ENCODE measurements at regions not wholly inside any gene's neighbourhood (a gene's known extent, or its start where the extent isn't known, plus 50 kb on each side); places are given as distances from the start of the nearest gene placed in this dataset.
A peak's percentile ranks its signal among the peaks of the same experiment; 100 is the strongest.

DNA sequence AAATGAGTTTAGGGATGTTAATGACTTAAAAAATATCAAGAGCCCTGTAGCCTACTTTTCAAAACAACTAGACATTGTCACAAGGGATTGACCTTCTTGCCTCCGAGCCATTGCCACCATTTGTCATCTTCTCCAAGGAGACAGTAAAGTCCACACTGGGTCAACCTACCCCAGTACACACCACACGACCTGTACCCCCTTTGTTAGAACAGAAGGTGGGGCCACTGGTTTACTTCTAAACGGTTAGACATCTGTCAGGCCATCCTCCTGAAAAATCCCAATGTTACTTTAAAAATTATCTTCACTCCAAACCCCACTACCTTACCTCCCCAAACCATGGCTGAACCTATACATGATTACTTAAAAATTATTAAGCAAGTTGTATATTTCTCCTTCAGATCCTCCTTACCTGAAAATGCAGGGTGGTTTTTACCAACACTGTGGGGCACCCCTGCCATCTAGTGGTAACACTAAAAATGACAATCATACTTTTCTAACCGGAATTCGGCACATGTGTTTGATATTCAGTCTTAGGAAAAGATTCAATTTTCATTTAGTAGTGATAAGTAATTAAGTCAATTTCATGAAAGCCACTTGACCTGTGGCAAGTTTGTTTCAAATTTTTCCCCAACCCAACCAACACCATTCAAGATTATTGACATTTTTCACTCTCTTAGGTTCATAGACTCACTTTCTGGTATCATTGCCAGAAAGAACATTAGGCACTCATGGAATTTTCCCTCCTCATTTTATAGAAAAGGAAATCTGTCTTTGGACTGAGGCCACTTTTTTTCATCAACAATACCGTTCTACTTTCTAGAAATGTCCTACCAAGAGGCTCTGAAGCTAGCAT, 265.3 kb upstream of the PKDCC start:
- Histone ChIP-seq H3K4me3 (no peak overlapping the region), H3K36me3 (no peaks in the 10 kb centered on the region), H3K27ac (no peak overlapping the region), H3K4me1 (peaks cover 1 to 20% (median 13%) of the 10 kb centered on the region in 10 experiments; a peak in 15 of 20 replicates), H3K9ac (no peak overlapping the region), H3K27me3 (no peaks in the 10 kb centered on the region), H3K9me3 (replicated peaks in 1 of 11) (no peaks in the 10 kb centered on the region), H3K4me2 (no peak overlapping the region), H4K20me1 (no peaks in the 10 kb centered on the region)
- no peak for TF ChIP-seq Cebpa-rat (IDR thresholded peaks at IDR 0.05)

DNA sequence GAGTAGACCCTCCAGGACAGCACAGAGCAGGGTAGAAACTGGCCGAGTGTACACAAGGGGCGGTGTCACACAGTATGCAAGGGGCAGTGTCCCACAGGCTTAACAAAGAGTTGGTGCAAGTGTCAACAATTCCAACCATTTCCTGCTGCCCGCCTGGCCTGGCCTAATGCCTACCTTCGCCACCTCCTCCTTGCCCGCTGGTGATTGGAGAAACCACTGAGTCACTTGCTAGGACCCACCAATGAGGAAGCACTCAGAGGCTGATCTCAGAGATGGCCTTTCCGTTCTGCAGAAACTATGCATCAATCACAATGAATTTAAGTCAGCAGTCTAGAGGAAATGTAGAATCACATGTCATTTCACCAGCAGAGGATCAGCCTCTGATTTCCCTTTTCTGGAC, 263.3 kb upstream of the PKDCC start:
- Histone ChIP-seq H3K9ac (no peak overlapping the region), H3K36me3 (no peaks in the 10 kb centered on the region), H3K9me3 (replicated peaks in 1 of 11) (no peaks in the 10 kb centered on the region), H3K4me3 (no peak overlapping the region), H3K27ac (no peak overlapping the region), H3K4me2 (peak overlapping the region in 4 of 11 experiments; percentile 5 to 40 (median 35); a peak in 5 of 22 replicates), H3K4me1 (peaks cover 0 to 20% (median 13%) of the 10 kb centered on the region in 10 experiments; a peak in 15 of 20 replicates), H4K20me1 (no peaks in the 10 kb centered on the region), H3K27me3 (no peaks in the 10 kb centered on the region)
- TF ChIP-seq Cebpa-rat (IDR thresholded peaks at IDR 0.05) = no peak

DNA sequence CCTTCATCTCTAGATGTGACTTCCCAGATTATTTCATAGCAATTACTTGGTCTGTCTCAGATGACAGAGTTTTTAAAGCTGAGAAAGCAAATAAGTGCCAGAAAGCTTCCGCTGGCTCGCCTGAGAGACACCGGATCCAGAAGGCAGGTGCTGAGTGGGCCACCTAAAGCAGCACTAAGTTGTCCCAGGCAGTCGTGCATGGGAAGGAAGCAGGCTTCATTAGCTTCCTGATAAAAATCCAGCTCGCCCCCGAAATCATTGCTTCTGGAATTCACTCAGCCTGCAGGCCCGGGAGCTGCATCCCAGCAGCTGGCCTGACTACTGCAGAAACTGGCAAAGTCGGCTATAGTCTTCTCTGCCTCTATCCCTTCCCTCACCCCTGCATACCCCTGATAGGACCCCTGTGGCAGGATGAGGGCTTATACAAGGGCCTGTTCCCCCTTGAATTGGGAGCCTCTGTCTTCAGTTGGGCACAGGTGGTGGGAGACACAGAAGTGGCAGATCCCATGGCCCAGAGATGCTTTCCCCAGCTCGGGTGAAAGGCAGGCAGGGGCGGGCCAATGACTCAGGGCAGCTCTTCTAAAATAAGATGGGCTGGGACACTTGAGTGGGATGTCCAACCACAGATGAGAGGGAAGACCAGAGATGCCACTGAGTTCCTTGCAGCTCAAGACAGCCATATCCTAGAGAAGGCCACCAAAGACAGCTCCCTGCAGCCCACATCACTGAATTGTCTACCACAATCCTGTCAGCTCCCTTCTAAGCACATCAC, 262.4 kb upstream of the PKDCC start:
- no peaks in the 10 kb centered on the region for H3K27me3 ChIP-seq
- H3K27ac ChIP-seq = no peak overlapping the region
- no peak overlapping the region for H3K4me2 ChIP-seq
- no peak overlapping the region for H3K4me3 ChIP-seq
- no peaks in the 10 kb centered on the region for H3K36me3 ChIP-seq
- no peaks in the 10 kb centered on the region for H3K9me3 ChIP-seq (replicated peaks in 1 of 11)
- no peak for TF ChIP-seq Cebpa-rat (IDR thresholded peaks at IDR 0.05)
- no peak overlapping the region for H3K9ac ChIP-seq
- H3K4me1 ChIP-seq = peaks cover 0 to 20% (median 13%) of the 10 kb centered on the region in 10 experiments; a peak in 14 of 20 replicates
- H4K20me1 ChIP-seq = no peaks in the 10 kb centered on the region

DNA sequence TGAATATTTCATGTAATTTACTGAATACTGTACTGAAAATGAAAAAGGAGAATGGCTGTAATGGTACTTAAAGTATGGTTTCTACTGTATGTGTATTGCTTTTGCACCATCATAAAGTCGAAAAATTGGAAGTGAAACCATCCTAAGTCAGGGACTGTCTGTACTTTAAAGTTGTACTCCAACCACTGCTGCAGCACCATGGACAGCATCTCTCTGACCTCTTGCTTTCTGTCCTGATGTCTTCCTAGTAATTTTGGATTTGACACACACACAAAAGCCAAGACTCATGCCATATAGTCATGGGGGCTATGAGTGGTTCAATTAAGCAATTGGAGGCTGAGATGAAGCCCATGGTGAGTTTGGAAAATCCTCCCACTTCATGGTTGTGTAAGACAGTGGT, 256.3 kb upstream of the PKDCC start:
- Histone ChIP-seq H3K27ac (no peak overlapping the region), H3K4me3 (no peak overlapping the region), H3K36me3 (no peaks in the 10 kb centered on the region), H3K9ac (no peak overlapping the region), H3K4me1 (no peaks in the 10 kb centered on the region), H4K20me1 (0 out of 22 replicates have a peak, but pooled peaks cover 0 to 4% (median 0%) of the 10 kb centered on the region in 11 experiments), H3K4me2 (no peak overlapping the region), H3K27me3 (no peaks in the 10 kb centered on the region), H3K9me3 (replicated peaks in 1 of 11) (no peaks in the 10 kb centered on the region)
- no peak for TF ChIP-seq Cebpa-rat (IDR thresholded peaks at IDR 0.05)

- Histone ChIP-seq H3K9me3 (replicated peaks in 1 of 11) (peaks cover 0 to 23% (median 12%) of the 10 kb centered on the region in 11 experiments; a peak in 20 of 22 replicates), H3K9ac (no peak overlapping the region), H3K4me3 (no peak overlapping the region), H3K27ac (no peak overlapping the region), H4K20me1 (no peaks in the 10 kb centered on the region), H3K4me1 (no peaks in the 10 kb centered on the region), H3K27me3 (no peaks in the 10 kb centered on the region), H3K4me2 (no peak overlapping the region), H3K36me3 (no peaks in the 10 kb centered on the region)
- TF ChIP-seq Cebpa-rat (IDR thresholded peaks at IDR 0.05) = no peak
Measured at GRCh38 chr2:41803361-41803760, 244.5 kb upstream of the PKDCC start.

- Histone ChIP-seq H4K20me1 (no peaks in the 10 kb centered on the region), H3K4me1 (no peaks in the 10 kb centered on the region), H3K27me3 (no peaks in the 10 kb centered on the region), H3K9me3 (replicated peaks in 1 of 11) (peaks cover 0 to 19% (median 9%) of the 10 kb centered on the region in 11 experiments; a peak in 20 of 22 replicates), H3K4me3 (no peak overlapping the region), H3K9ac (no peak overlapping the region), H3K27ac (no peak overlapping the region), H3K36me3 (no peaks in the 10 kb centered on the region), H3K4me2 (no peak overlapping the region)
- TF ChIP-seq Cebpa-rat (IDR thresholded peaks at IDR 0.05) = no peak
Measured at GRCh38 chr2:41806286-41806685, 241.5 kb upstream of the PKDCC start.

GRCh38 chr2:41821167-41821566, 226.7 kb upstream of the PKDCC start:
- no peaks in the 10 kb centered on the region for H4K20me1 ChIP-seq
- no peaks in the 10 kb centered on the region for H3K27me3 ChIP-seq
- no peak overlapping the region for H3K9ac ChIP-seq
- no peaks in the 10 kb centered on the region for H3K4me1 ChIP-seq
- H3K4me2 ChIP-seq = no peak overlapping the region
- H3K27ac ChIP-seq = no peak overlapping the region
- H3K9me3 ChIP-seq (replicated peaks in 1 of 11) = peaks cover 14 to 31% (median 20%) of the 10 kb centered on the region in 11 experiments
- H3K36me3 ChIP-seq = no peaks in the 10 kb centered on the region
- no peak for TF ChIP-seq Cebpa-rat (IDR thresholded peaks at IDR 0.05)
- no peak overlapping the region for H3K4me3 ChIP-seq

DNA sequence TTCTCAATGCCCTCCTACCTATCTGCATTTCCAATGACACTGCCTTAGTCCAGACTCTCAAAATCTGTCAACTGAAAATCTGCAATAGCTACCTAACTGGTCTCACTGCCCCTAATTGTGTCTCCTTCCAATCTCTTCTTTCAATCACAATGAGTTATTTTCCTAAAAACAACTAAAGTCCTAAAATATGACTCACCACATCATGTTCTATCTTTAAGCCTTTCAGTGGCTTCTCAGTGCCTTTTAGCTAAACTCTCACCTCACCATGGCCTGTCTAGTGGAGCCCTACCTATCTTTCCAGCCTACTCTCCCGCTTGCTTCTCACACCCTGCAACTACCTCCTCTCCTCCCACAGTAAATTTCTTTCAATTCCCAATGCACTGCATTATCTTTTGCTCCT, 220.9 kb upstream of the PKDCC start:
- H3K27me3 ChIP-seq = no peaks in the 10 kb centered on the region
- H3K4me1 ChIP-seq = peaks cover 0 to 7% (median 0%) of the 10 kb centered on the region in 10 experiments; a peak in 6 of 20 replicates
- no peak overlapping the region for H3K9ac ChIP-seq
- no peaks in the 10 kb centered on the region for H3K9me3 ChIP-seq (replicated peaks in 1 of 11)
- TF ChIP-seq Cebpa-rat (IDR thresholded peaks at IDR 0.05) = no peak
- H3K27ac ChIP-seq = no peak overlapping the region
- no peak overlapping the region for H3K4me3 ChIP-seq
- no peaks in the 10 kb centered on the region for H3K36me3 ChIP-seq
- H4K20me1 ChIP-seq = no peaks in the 10 kb centered on the region
- H3K4me2 ChIP-seq = no peak overlapping the region

DNA sequence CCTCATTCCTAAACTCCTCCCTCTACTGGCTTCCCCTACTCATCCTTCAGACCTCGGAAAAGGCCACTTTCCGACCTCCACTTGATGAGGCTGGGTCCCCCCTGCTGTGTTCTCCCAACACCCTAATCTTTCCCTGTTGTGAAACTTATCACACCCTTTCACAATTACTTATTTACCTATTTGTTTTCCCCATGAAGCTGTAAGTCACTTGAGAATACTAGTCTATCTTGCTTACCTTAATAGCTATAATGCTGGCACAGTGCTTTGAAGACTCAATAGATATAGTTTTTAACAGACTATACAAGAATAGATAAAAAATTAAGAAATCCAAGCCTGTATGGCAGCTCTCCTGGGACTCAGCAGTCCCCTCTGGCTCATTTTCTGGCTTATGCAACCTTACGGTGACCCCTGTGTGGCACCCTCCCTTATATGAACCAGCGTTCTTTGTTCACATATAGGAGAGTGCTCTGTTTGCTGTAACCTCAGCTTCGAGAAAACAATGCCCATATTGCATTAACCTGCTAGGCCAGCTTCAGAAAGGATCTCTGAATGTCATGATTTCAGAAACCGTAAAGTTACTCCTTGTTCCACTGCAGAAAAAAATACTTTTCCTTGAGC, 220.4 kb upstream of the PKDCC start:
- peaks cover 0 to 12% (median 0%) of the 10 kb centered on the region in 10 experiments; a peak in 9 of 20 replicates for H3K4me1 ChIP-seq
- no peak for TF ChIP-seq Cebpa-rat (IDR thresholded peaks at IDR 0.05)
- H3K9ac ChIP-seq = no peak overlapping the region
- no peak overlapping the region for H3K4me2 ChIP-seq
- H3K9me3 ChIP-seq (replicated peaks in 1 of 11) = no peaks in the 10 kb centered on the region
- H3K27ac ChIP-seq = no peak overlapping the region
- no peaks in the 10 kb centered on the region for H4K20me1 ChIP-seq
- H3K36me3 ChIP-seq = no peaks in the 10 kb centered on the region
- H3K27me3 ChIP-seq = no peaks in the 10 kb centered on the region
- H3K4me3 ChIP-seq = no peak overlapping the region
